ENCODE measurements at regions not wholly inside any gene's neighbourhood (a gene's known extent, or its start where the extent isn't known, plus 50 kb on each side); places are given as distances from the start of the nearest gene placed in this dataset.

DNA sequence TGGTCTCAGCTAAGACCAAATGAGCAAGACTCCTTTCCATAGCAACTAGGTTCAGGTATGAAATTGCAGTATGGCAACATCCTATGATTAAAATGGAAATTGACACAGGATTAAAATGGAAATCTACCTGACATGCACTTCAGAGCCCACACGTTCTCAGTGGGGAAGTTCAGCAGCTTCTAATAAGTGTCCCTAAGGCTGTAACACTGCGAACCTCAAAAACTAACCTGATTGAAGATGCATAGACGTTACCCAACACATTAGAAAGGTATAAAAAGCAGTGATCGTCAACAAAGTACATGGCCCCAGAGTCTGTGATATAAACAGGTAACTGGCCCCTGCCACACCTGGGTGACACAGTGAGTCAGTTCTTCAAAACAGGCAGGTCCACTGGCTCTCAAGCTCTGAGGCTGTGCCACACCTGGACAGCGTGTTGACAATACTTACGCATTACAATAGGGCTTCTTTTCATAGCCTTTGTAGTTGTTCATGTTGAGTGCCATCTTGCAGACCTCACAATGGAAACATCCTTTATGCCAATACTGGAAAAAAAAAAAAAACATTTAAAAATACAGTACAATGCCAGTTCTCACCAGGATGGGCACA, 274.9 kb upstream of the NEBL start:
- no peak for DNase-seq (ENCODE audit: low read depth)

DNA sequence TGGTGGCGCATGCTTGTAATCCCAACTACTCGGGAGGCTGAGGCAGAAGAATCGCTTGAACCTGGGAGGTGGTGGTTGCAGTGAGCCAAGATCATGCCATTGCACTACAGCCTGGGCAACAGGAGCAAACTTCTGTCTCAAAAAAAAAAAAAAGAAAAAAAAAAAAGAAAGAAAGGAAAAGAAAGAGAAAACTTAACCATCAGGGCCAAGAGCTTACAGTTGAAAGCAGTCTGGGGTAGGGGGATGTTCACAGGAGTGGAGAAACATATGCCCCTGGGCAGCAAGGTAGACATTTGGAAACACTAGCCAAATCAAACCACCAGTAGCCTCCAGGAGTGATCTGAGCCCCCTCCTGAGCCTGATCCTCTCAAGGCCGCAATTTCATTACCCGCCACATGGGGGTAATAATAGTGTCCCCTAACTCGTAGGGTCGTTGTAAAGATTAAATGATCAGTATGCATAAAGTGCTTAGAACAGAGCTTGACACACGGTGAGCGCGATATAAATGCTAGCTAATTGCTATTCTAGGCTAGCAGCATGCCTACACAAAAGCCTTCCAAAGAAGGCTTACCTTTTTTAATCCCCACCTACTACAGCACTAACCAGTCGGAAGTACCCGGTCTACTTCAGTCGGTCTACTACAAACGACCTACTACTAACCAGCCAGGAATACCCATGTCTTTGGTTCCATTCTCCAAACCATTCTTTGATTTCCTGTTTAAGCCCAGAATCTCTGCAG, 274.3 kb upstream of the NEBL start:
- DNase-seq (ENCODE audit: low read depth), result no peak

DNA sequence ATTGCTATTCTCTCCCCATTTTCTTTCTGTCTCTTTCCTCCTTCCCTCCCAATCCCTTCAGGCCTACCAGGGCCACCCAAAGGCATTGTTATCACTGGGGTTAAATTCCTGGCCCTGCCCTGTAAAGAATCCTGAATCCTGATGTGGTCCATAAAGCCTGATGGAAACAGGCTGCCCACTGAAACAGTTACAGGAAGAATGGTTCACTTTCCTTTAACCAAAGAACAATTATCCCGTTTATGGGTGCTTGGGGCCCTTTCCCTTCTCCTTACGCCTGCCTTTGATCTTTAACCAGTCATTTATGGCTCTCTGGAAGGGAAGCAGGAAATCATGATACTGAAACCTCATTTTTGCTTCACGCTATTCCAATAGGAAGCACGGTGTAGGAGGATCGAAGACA, 273.1 kb upstream of the NEBL start:
- DNase-seq (ENCODE audit: low read depth), result no peak

DNA sequence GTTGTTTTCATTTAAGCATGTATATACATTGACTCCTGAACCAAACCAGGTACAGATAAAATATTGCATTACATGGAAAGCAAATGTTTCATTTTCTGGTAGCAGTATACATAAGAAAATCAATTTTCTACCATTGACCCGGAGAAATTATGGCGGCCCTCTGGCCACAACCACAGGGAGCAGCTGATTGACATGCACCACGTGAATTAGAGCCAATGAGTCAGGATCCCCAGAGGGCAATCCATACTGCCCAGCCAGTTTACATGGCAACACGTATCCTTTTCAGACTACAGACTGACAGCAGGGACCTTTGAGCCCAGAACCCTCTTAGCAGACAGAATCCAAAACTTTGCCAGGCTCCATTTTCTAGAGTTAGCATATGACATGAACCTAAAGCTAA, 272.2 kb upstream of the NEBL start:
- DNase-seq (ENCODE audit: low read depth), result no peak

DNA sequence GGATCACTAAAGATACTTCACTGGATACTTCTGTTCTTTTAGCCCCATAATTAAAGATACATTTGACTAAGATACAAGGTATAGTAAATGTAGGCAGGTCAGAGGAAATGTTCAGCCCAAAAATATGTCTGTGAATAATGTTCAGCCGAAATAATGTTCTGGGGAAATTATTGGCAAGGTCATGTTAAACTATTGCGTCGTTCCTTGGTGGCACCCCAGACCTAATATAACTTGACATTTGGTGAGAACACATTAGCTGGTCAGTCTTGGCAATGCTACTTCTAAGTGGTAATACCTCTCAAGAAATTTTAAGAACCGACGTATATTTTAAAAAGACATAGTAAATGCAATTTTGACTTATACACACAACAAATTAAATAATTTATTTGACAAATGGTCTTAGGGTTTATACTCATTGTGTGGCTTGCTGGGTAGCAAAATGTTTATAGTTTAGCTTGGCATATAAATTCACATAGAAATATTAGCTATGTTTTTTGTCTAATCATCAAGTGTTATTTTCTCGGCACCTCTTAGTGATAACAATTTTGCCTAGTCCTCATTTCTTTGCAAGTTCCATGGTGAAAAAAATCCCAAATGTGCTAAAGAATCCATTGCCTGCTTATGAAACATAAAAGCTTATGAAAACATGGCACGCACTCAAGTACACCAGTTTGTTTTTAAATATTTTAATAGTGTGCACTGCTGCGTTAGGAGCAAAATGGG, 270.3 kb upstream of the NEBL start:
- no peak for DNase-seq (ENCODE audit: low read depth)

DNA sequence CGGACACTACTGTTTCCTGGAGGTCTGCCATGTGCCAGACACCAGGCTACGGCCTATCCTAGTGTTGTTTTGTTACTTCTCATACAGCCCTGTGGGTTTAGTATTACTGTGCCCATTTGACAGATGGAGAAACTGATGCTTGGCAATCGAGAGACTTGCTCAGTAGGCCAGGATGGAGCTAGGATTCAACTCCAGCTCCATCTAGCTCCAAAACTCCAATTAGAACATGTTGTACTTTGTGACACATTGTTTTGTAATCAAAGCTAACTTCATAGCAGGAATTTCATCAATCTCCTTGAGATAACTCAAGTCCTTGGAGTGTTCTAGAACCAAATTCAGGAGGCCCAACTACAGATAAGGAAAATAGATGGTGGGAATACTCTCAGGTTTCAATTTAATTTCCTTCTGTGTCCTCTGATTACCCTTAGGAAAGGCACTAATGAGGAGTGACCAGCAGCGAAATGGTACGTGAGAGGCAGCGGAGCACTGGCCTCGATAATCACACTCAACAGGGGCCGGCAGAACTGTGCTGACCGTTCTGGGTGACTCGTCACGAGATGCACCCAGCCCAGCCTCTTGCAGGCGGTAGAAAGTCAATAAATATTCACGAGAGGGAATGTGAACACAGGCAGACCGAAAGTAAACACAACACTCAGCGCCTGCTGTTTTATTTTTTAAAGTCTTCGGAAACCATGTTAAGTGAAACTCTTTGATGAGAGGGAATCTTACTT, 269.6 kb upstream of the NEBL start:
- no peak for DNase-seq (ENCODE audit: low read depth)

DNA sequence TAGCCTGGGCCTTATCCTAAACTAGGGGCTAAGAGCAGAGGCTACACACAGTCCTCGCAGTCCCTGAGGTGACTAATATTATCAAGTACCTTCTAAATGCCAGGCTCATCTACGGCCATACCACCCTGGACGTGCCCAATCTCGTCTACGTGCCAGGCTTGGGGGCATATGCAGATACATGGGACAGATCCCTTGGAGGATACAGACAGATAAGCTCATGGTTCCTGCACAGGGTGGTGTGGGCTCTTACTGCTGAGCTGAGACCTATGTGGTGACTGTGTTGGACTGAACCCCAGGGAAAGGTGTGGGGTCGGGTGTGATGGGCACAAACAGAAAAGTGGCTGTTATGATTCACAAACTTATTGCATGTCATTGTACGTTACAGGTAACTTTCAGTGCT, 268.4 kb upstream of the NEBL start:
- no peak for DNase-seq (ENCODE audit: low read depth)

DNA sequence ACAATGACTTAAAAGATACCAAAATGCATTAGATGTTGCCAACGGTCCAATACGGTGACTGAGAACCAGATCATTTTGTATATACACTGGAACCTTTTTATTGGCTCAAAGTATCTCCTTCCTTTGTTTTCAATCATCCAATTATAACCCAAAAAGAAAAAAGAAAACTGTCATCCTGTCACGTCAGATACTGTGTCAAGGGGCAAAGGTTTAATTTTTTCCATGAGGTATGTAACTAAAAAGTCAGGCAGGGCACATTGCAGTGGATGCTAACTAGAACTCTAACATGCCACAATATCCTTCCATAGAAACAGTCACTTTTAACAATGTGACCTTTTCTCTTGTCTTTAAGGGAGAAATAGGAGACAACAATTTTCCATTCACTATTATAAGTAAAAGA, 267.6 kb upstream of the NEBL start:
- DNase-seq (ENCODE audit: low read depth), result no peak

DNA sequence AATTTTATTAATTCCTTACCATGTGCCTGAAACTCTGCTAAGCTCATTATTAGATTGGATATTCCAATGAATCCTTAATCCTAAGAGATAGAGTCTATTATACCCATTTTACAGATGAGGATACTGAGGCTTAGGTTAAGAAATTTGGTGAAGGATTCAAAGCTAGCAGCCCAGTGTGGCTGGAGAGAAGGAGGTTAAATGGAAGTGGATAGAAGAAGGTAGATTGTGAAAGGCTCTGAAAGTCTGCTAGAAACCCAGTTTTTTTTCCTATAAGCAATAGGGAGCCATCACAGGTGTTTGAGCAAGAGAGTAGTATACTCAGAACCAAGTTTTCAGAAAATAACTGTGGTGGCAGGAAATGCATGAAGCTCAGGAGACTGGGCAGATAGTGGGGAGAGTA, 265.8 kb upstream of the NEBL start:
- DNase-seq (ENCODE audit: low read depth), result no peak

DNA sequence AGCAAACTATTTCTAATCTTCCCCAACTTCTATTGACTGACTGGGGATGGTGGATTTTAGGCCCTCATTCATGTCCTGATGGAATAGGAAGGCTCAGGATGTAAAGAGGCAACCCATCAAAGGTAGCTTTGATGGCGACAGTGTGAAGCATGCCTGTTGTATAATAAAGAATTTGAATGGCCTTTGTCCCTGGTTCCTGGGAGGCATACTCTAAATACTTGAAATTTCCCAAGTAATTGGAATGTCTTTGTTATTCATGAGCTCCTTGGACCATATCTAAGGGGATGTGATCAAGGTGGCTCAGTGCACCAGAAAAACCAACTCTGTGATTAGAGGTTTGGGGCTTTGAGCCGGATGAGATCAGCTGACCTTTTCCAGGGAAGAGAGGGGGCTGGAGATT, 264.5 kb upstream of the NEBL start:
- no peak for DNase-seq (ENCODE audit: low read depth)

DNA sequence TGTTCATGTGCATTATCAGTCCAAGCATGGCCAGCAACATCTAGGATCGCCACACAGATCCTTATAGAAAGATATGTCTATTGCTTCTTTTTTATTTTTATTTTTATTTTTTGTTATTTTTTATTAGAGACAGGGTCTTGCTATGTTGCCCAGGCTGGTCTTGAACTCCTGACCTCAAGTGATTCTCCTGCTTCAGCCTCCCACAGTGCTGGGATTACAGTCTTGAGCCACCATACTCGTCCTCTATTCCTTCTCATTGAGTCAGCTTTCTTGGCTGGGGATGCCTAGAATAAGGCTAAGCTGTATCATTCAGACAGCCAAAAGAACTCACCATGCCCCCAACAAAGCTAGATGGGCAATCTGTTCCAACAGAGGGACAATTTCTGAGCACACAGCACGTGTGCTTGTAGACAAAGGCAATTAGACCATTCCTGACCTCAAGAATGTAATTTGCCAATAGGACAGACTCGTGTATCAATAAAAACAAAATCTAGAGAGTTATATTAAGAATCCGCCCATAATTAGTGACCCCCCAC, 264.0 kb upstream of the NEBL start:
- DNase-seq (ENCODE audit: low read depth), result no peak

DNA sequence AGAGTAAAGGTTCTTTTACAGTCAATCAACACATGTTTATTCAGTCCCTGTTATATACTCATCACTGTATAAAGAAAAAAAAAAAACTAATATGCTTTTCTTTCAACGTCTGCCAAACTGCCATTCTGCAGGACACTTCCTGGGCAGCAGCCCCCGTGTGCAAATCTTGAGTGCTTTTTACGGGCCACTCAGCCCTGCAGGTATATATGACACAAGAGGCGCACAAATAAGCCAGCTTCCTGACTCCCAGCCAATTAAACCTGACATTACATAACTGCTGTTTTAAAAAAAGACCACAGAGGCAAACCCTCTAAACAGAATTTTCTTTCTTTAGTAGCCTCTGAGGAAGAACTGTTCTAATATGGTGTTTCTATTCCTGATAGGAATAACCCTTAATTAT, 263.0 kb upstream of the NEBL start:
- no peak for DNase-seq (ENCODE audit: low read depth)

DNA sequence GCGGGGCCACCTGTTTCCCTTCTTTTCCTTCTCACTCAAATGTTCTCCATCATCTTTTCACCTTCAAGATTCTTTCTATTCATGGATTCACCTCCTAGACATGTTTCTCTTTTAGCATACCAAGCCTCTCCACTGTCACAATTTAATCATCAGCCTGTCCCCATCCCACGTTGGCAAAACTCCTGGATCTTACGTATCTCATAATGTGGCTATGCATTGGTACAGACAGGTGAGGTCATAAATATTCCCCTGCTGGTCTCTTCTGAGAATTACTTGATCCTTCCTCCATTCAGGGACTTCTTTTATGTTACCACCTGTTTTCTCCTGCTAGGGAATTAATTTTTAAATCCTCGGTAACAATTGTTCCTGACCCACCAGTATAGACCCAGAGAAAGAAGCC, 262.6 kb upstream of the NEBL start:
- no peak for DNase-seq (ENCODE audit: low read depth)

DNA sequence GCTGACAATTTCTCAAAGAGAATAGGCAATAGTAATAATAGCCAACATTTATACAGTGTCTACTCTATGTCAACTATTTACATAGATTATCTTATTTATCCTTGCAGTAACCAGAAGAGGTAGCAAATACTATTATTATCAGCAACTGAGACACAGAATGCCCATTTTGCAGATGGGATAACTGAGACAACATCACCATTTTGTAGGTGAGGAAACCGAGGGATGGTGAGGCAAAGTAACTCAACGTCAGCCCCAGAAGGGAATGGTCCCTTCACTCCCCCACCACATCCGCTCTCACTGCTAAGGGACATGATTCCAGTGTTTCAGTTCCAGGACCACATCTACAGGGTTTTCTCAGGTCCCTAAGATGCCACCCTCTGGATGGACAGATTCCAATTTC, 261.2 kb upstream of the NEBL start:
- DNase-seq (ENCODE audit: low read depth), result no peak

DNA sequence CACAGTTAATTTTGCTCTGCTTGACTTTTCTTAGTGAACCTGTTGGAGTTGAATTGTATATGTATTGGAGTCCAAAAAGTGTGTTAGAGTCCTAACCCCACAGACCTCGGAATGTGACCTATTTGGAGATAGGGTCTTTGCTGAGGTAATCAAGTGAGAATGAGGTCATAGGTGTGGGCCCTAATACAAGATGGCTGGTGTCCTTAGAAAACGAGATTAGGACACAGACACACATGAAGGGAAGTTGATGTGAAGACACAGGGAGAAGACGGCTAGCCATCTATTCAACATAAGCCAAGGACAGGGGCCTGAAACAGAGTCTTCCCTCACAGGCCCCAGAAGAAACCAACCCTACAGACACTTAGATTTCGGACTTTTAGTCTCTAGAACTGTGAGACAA, 260.6 kb upstream of the NEBL start:
- no peak for DNase-seq (ENCODE audit: low read depth)

DNA sequence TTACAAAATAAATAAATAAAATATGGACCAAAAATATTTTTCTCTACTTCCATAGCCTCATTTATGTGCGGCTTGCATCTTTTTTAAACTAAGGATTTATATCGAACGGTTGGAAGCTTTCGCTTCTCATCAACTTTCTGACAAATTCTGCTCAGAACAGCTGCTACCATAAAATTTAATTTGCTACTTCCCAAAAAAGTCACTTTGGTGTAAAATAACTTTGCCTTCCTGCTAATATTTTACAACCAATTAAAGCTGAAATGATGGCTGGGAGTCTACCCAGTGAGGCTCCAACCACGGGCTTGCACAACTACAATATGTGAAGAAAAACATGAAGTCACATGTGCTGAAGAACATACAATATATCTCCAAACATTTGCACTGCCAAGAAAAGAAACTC, 253.1 kb upstream of the NEBL start:
- no peak for DNase-seq (ENCODE audit: low read depth)

DNA sequence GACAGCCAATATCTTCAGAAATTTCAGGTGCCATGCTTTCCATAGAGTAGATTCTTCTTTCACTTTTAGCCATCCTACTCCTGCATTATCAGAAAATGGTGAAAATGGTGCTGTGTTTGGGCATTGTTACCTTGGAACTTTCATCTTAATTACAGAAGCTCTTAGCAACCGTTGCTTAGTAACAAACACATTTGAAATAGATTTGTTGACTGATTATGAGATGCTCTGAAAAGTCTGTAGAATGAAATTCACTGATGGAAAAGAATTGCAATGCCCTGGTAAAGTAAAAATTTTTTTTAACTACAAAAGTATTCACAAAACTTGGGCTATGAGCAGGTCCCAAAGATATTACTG, 249.3 kb upstream of the NEBL start:
- DNase-seq (ENCODE audit: low read depth), result no peak

DNA sequence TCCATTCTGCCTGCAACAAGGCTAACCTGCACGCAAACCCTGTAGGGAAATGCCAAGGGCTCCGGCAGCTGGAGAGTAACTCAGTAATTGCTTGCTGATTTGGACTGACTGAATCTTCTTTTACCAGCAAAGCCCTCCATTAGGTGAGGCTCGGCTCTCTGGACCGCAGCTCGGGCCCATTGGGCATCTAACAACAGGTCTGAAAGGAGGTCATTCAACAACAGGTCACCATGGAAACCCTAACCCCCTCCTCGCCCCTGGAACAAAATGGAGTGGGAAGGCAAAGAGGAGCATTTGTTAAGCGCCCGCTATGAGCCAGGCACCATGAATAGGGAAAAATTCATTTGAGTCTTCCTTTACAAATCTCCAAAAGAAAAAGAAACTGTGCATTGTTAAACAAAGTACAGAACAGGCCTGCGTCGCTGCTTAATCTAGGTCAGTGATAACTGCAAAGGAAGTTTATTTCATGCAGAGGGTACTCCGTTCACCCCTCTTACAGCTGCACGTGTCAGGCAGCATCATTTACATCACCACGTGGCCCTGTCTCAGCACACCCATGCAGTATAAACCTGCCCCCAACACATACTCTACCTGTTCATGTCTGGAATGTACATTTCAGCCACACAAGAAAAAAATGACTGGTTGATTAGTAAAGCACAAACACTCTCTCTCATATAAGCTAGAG, 248.8 kb upstream of the NEBL start:
- DNase-seq (ENCODE audit: low read depth), result no peak

DNA sequence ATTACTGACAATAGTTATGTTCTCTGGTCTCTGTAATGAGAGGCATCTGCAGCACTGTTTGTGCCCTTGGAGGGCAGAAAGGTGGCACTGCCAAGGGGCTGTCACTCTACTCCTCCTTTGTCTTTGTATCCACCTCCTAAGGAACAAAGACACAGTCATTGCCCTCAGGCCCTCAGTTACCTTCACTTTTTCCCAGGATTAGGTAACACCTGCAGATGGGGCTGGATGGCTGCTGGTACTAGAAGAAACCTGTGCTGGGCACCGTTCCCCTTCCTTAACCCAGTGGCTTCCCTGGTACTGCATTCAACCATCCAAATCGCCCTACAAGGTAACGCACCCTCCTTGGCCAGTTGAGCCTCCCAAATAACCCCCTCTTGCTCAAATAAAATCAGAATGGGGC, 246.9 kb upstream of the NEBL start:
- no peak for DNase-seq (ENCODE audit: low read depth)

DNA sequence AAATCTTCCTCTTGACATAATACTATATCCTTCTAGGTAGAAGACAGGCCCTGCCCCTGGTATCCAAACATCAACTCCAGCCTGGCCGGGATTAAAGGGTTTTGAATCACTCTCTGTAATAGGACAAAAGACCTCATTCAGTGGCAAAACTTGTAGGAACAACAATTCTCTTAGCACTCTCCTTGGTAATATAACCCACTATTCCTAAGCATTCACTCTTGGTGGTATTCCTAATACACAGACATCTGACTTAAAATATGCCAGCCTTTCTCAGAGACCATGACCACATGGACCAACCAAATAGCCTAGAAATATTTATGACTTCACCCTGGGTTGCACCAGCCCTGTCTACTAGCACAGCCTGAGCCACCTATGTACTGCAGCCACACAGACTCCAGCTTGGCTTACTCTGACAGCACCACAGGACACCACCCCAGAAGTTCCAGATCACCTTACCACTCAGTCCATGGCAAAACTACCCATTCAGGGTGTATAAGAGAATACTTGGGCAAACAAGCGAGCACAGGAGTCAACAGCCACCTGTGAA, 244.9 kb upstream of the NEBL start:
- DNase-seq (ENCODE audit: low read depth), result no peak

DNA sequence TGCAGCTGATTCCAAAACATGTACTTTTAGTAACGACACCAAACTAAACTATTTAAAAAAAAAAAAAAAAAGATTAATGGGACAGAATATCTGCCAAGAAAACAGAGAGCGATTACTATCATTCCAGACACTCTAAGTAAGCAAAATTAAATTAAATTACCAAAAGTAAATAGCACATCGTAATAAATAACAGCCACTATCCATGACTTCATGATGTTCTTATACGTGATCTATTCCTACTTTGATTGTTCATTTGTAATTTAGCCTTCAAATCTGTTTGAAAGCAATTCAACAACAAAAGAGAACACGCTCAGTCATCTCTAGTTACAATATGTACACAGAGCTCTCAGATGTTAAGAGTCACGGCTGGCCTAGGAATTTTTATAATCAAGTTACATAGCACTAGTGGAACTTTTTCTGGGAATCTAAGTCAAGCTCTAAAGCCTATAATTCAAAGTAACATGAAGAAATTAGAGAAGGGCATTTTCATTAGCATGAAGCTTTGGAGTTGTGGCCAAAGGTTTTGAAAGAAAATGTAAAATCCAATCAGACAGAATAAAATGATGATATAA, 241.7 kb upstream of the NEBL start:
- no peak for DNase-seq (ENCODE audit: low read depth)
